ENCODE measurements at regions not wholly inside any gene's neighbourhood (a gene's known extent, or its start where the extent isn't known, plus 50 kb on each side); places are given as distances from the start of the nearest gene placed in this dataset.

DNA sequence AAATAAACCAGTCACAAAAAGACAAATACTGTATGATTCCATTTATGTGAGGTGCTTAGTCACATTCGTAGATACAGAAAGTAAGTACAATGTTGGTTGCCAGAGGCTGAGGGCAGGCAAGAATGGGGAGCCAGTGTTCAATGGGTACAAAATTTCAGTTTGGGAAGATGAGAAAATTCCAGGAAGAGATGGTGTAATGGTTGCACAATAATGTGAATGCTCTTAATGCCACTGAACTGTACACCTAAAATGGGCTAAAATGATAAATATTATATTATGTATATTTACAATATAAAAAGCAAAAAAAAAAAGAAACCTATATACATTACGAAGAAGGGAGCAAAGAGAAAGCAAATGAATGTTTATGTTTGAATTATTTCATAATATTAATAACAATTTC is 329.0 kb downstream of the C11orf87 start:
- no peak for DNase-seq (ENCODE audit: low spot score)

DNA sequence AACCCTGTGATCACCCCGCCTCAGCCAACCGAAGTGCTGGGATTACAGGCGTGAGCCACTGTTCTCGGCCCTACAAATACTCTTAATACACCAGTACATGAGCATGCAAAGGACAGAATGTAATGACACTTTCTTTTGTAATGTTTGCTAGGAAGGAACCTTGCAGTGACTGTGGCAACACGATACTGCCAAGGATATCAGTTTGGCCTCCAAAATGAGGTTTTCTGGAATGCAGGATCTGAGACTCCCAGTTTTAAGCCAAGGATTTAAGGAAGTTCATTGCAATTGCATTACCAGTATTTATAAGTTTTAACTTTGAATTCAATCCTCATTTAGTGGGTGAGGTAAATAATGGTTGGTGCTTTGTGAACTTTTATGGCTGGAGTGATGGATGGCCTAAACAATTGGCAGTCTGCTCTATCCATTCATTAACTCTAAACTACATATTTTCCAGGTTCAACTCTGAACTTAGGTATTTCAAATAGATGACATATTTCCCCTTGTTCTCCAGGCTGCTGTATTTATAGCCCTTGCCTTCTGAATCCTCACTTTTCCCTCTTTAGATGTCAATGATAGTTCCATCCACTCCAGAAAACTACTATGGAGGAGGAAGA is 330.3 kb downstream of the C11orf87 start:
- DNase-seq (ENCODE audit: low spot score), result no peak

DNA sequence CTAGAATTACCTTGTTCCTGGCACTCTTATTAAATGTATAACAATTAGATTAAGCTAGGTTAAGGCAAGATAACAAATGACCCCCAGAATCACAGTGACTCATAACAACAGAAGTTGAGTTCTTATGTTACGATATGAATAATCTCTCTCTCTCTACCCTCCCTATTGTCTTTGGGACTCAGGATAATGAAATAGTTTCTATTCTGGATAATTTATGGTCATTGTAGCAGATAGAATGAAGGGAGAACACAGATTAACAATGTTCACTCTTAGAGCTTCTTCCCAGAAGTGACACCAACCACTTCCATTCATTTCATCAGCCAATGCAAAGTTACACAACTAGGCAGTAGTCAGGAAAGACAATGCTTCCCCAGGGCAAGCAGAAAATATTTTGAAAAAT is 334.5 kb downstream of the C11orf87 start:
- no peak for DNase-seq (ENCODE audit: low spot score)

DNA sequence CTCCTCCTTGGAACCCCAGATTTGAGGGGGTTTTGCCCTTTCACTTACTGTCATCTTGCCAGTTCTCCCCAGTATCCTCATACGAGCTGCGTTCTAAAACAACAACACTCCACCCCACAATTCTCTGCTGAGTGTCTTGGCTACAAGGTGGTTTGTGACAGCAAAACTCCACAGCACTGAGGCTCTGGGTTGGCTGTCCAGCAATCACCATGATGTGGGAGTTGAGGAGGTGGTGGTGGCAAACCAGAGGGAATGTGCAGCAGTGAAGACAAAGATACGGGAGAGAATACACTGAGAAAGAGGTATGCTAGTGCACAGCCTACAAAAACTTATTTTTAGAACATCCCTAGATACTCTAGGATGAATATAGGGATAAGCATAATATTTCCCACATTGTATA is 335.0 kb downstream of the C11orf87 start:
- DNase-seq (ENCODE audit: low spot score), result no peak

DNA sequence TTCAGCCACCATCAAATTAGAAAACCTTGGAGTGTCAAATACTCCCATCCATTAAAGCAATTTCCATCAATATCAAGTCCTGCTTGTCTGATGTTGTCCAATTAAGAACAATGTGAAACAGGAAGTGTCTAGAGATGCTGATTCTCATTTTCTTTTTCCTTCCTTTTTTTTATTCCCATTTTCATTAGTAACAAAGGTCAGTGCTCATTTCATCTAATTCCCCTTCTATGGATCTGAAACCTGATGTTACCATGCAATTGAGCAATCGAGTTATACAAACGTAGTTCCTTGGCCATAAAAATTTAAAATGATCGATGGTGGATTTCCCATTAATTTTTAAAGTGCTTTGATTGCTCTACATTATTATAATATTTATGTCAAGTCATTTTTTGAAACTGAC is 330.6 kb upstream of the ZC3H12C start:
- DNase-seq (ENCODE audit: low spot score), result no peak

DNA sequence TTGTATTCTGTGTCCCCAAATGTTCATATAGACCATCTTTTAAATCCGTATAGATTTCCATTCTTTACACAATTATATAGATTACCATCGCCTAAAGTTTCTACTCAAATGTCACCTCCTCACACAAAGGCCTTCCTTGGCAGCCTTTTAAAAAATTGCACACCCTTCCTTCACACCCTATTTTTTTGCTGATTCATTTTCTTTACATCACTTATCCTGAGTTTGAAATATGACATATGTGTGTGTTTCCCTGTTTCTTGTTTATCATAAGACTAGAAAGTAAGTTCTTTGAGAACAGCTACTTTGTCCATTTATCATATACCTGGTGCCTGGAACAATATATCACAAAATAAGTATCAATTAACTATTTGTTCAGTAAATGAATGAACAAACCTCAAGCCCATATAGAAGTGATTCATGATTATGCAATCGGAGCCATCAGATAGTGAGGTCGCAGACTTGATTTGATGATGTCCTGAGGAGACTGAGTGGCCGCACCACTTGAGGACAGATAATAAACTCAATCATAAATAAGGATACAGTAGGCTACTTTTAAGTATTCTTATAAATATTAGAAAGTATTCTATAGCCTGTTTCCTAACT is 327.4 kb upstream of the ZC3H12C start:
- no peak for DNase-seq (ENCODE audit: low spot score)

DNA sequence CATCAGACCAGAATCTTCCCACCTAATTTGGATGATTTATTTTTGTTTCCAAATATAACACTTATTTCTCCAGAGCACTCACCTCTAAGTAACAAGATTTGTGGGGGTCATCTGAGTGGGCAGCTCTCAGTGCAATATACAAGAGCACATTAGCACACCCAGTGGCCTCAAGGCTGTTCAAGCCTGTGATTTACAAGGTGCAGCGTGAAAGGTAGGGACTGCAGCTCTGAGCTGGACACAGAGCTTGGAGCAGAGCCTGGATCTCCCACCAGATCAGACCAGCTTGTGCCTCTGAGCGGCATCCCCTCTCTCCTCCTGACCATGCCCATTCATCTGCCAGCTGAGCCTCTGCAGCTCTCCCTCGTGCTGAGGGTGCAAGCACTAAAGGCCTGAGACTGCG is 323.3 kb upstream of the ZC3H12C start:
- no peak for DNase-seq (ENCODE audit: low spot score)

DNA sequence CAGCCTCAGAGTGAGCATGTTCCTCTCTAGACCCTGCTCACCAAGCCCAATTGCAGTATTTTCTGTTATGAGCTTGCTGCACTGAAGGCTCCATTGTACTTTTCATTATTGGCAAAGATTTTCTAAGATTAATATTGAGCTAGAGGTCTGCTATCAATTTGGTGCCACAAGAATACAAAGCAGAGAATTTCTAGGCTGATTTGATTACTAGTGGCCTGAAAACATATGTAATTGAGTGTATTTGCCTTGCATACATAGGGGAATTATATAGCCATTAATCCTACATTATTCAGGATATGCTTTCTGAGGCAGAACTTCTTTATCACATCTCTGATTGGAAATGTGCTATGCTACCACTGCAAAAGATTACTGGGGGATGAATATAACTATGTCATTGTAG is 322.9 kb upstream of the ZC3H12C start:
- DNase-seq (ENCODE audit: low spot score), result no peak

DNA sequence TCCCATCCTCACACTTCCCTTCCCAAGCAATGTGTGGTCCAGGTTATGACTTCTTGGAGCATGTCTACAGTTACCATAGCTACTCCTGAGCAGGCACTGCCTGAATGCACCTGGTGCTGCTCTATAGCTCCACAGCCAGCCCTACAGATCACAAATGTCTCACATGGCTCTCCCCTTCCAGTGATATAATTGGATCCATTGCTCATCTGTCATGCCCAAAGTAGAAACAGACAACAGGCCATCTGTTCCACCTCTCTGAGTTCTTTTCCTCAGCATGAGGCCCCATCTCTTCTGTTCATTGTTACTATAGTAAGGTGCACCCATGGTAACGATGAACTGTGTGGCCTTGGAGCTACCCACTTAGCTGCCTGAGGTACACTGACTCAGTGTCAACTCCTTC is 320.3 kb upstream of the ZC3H12C start:
- DNase-seq (ENCODE audit: low spot score), result no peak

DNA sequence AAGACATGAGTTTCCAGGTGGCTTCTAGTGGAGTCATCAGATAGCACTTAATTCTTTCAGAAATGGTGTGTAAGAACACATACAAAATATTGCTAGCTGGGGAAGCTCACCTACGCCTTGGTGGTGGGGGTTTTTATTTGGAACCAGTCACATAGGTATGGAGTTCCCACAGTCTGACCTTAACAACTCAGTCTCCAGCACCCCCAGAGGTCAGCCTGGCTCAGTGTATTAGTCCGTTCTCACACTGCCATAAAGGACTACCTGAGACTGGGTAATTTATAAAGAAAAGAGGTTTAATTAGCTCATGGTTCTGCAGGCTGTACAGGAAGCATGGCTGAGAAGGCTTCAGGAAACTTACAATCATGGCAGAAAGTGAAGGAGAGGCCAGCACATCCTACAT is 317.5 kb upstream of the ZC3H12C start:
- DNase-seq (ENCODE audit: low spot score), result no peak

DNA sequence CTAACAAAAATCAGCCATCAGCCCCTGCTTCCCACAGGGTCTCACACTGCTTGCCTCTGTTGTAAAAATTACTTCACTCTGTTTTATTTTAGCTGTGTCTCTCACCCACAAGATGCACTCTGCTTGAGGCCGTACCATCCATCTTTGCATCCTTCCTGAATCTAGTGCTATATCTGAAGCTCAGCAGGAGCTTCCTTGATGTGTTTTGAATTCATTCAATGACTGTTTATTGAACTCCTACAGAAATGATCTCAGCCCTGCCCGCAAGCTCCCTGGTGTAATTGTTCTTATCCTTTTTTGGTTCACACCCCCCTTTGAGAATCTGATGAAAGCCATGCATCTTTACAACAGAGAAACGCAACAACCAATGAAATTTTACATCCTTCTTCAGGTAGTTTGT is 310.2 kb upstream of the ZC3H12C start:
- no peak for DNase-seq (ENCODE audit: low spot score)

DNA sequence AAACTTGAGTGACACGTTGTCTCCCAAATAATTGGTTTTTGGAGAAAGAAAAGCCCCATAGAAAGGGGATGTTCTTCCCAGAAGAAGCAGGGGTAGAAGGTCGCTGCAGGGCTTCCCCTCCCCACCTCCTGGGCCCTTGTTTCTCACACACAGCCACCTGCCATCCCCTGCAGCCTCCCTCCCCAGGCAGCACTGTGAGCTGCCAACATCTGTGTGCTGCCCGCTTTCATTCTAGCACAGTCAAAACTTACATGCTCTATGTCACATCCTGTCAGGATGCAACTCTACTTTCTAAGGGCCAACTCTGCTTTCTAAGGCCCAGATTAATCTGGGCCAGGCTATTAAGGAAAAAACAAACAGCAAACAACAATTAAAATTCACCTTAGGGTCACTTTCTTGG is 309.4 kb upstream of the ZC3H12C start:
- DNase-seq (ENCODE audit: low spot score), result no peak

DNA sequence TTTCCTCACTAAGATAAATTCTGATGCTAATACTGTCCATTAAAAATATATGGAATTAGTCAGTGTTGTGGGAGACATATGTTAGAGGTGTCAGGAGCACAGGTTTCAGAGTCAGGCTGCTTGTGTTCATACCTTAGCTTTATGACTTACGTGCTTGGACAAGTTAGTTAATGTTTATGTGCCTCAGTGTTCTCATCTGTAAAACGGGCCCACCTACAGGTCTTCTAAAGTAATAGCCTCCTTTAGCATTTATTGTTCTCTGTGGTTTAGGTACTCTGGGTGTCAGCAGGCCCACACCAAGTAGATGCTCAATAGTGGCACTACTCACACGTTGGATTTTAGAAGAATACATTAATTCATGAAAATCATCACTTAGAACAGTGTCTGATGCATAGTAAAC is 308.7 kb upstream of the ZC3H12C start:
- DNase-seq (ENCODE audit: low spot score), result no peak

DNA sequence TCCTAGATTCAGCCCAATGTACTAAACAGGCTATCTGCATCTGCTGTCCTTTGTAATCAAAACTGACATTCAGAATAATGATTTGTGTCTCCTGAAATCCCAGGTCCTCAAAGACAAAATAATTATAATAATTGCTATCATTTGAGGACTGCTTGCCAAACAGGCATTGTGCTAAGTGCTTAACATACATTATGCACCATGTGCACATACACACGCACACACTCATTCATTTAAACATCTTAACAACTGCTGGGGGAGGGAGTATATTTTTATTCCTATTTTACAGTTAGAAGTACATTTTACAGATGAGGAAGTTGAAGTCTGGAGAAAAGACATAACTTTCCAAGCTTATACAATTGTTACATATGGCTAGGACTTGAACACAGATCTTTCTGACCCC is 308.0 kb upstream of the ZC3H12C start:
- no peak for DNase-seq (ENCODE audit: low spot score)

DNA sequence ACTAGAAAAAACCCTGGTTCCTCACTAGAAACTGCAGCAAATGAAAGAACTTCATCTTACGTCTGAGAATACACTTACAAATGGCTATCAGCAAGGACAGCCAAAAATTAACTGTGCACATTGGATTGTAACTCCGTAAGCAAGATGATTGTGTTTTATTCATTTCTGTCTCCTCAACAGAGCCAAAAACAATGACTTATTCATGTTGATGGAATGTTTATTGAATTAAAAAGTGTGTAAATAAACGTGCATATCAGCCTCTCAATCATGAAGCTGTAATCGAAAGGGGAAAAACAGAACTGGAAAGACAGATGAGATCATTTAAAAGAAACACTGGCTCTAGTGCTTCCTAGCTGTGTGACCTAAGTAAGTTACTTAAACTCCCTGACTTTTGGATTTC is 307.5 kb upstream of the ZC3H12C start:
- no peak for DNase-seq (ENCODE audit: low spot score)

DNA sequence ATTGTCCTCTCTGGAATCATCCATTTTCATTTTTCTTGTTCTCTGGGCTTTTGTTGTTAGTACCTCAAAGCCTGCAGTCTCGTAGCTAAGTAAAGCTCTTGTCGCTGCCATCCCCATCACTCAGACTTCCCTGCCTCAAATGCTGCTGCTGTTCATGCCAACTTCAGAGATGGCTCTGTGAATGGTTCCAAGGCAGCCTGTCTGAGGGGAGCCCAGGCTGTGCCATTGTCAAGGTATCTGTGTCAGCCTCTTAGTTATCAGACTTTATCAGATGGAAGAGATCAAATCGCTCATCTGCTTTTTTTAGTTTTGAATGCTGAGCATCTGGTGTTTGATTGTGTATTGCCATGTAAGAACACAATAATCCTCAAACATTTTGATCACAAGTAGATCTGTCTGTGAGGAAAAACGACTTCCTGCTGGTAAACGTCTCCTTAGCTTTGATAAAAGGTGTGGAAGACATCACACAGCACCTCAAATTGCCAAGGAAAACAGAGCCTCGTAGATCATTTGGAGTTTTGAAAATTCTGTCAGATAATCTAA is 304.2 kb upstream of the ZC3H12C start:
- no peak for DNase-seq (ENCODE audit: low spot score)

DNA sequence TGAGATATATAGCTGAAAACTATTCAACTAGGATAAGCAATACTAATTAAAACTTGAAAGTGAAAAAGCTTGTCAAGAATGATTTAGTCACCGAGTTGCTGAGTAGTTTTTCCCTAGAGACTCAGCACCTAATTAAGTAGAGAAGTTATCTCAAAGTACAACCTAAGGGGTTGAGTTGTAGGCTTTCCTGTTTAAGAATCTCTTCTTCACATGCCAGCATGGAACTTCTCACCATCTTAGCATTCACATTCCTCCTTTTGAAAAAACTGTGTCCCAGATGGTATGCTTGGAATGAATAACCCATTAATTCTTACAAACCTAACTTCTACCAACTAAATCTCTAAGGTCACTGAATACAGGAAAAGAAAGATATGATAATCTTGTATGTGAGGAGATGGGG is 303.3 kb upstream of the ZC3H12C start:
- no peak for DNase-seq (ENCODE audit: low spot score)

DNA sequence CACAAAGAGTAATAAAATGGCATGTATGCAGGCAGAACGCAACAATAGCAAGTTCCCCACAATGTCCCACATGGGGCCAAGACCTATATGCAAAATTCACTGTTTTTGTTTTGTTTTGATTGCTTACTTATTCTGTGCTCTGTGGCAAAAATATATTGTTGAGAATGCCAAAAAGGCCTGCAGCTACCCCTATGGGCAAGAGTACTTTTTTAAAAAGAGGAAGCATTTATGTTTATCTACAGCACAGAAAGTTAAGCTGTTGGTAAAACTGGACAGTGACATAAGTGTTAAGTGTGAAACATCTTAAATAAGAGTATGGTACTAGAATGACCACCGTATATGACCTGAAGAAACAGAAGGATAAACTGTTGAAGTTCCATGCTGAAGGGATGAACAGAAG is 301.9 kb upstream of the ZC3H12C start:
- DNase-seq (ENCODE audit: low spot score), result no peak

DNA sequence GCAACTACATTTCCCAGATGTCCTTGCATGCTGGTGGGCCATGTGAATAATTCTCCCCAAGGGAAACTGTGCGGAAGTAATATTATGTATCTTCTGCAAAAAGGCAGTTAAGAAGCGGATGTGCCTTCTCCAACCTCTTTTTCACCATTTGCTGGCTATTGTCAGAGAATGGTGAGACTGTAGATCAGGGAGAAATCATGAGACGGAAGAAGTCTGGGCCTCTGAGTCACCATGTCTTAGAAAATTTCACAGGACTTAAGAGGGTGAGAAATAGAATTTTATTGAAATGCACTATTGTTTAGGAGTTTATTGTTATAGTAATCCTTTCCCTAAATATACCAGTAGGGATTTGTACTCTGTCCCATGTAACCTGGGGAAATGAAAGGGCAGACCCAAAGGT is 298.7 kb upstream of the ZC3H12C start:
- no peak for DNase-seq (ENCODE audit: low spot score)

DNA sequence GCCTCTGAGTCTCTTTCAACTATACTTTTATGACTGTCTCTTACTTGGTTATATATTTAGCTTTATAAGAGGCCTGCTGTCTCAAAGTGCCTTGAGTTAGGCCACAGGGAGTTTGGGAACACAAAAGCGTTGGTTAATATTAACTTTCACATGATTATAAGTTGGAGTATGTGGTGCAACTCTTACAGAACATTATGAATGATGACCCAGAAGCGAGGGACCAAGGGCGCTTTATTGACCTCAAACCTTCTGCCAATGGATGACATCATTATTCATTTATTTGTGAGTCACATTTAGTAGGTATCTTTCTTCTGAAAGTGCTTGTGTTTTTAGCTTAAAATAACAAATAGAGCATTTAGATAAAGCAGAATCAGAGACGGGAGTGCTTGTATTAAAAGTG is 298.0 kb upstream of the ZC3H12C start:
- DNase-seq (ENCODE audit: low spot score), result peak; percentile 32

DNA sequence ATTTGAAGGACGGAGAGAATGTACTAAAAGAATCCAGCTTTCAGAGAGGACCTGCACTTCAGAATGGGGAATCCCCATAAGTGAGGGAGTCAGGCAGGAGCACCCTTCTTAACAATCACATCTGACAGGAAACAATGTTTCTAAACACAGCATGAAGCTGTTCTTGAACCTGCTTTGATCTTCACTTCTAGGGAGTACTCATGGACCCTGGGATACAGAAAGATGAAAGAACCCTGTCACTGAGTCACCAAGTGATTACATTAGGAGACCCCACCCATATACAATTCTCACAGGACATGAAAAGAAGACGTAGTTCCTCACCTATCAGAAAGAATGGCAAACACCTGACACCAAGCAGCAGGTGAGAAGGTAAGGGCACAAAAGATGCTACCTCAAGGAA is 296.9 kb upstream of the ZC3H12C start:
- peak; percentile 55 for DNase-seq (ENCODE audit: low spot score)

DNA sequence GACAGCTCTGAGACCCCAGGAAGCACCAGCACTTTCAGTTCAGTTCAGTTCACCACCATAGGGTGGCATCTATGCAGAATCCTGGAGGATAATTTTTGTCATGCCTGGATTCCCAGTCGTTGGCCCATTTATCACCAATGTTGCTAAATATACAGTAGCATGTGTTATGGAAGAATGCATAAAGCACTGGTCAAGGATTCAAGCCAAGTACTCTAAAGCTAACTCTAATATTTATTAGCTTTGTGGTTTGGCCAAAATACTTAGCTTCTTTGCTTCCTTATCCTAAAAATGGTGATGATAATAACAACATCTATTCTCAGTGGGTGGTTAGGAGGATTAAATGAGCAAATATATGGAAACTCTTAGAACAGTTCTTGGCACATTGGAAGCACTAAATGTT is 294.7 kb upstream of the ZC3H12C start:
- no peak for DNase-seq (ENCODE audit: low spot score)

DNA sequence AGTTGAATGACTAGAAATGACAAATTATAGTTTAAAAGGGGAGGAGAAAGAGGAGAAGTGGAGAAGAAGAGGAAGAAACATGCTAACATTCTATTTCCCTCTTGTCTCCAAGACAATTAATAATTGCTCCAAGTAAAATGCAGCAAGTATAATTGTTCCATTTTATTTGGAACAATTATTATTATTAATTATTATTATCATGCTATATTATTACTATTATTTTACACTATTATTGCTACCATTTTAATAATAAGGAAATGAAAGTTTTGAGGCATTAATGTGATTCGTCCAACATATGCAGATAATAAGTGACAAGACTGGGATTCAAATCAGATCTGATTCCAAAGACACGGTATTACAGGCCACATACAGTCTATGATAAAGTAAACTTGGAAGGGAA is 293.6 kb upstream of the ZC3H12C start:
- no peak for DNase-seq (ENCODE audit: low spot score)

DNA sequence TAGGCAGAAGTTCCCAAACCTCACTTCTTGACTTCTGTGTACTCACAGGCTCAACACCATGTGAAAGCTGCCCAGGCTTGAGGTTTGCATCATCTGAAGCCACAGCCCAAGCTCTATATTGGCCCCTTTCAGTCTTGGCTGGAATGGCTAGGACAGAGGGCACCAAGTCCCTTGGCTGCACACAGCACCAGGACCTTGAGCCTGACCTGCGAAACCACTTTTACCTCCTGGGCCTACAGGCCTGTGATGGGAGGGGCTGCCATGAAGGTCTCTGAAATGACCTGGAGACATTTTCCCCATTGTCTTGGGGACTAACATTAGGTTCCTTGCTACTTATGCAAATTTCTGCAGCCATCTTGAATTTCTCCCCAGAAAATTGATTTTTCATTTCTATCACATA is 288.3 kb upstream of the ZC3H12C start:
- DNase-seq (ENCODE audit: low spot score), result no peak
